Immature natural killer cell (primary cell): ENCODE measurements at regions not wholly inside any gene's neighbourhood (a gene's known extent, or its start where the extent isn't known, plus 50 kb on each side); places are given as distances from the start of the nearest gene placed in this dataset.

Source experiments
- DNase-seq, 3 donors: peaks; one replicate each; pipeline ENCODE4 v3.0.0; 2022; ENCODE audit warnings: mixed read lengths in 1 of 3
- H3K27ac Mint-ChIP-seq, 6 donors: one replicate each; pipeline ENCODE4 v1.8.0; 2020; ENCODE audit warnings: mixed read lengths in 6 of 6, mild to moderate bottlenecking in 5 of 6, inconsistent platforms in 4 of 6, moderate library complexity in 3 of 6
- H3K27me3 Mint-ChIP-seq, 3 donors: one replicate each; pipeline ENCODE4 v1.8.0; 2020 to 2021; ENCODE audit warnings: low read depth in 3 of 3, mild to moderate bottlenecking in 3 of 3, mixed read lengths in 3 of 3, moderate library complexity in 3 of 3, inconsistent platforms in 1 of 3
- H3K36me3 Mint-ChIP-seq, 3 donors: one replicate each; pipeline ENCODE4 v1.8.0; 2020; ENCODE audit warnings: mixed read lengths in 3 of 3, inconsistent platforms in 2 of 3, mild to moderate bottlenecking in 2 of 3
- H3K4me1 Mint-ChIP-seq, 2 donors: one replicate each; pipeline ENCODE4 v1.8.0; 2020; ENCODE audit warnings: inconsistent platforms in 2 of 2, mild to moderate bottlenecking in 2 of 2, mixed read lengths in 2 of 2, moderate library complexity in 1 of 2
- H3K4me3 Mint-ChIP-seq, 5 donors: one replicate each; pipeline ENCODE4 v1.8.0; 2020; ENCODE audit warnings: mild to moderate bottlenecking in 5 of 5, mixed read lengths in 5 of 5, inconsistent platforms in 3 of 5, moderate library complexity in 3 of 5
- H3K9me3 Mint-ChIP-seq, 6 donors: one replicate each; pipeline ENCODE4 v1.8.0; 2020; ENCODE audit warnings: mild to moderate bottlenecking in 6 of 6, mixed read lengths in 6 of 6, inconsistent platforms in 4 of 6, moderate library complexity in 3 of 6

GRCh38 chr9:11443631-11444030 lies 830.8 kb upstream of the PTPRD start:
- no peaks in the 10 kb centered on the region for H3K4me1 Mint-ChIP-seq
- peaks cover 0 to 3% (median 0%) of the 10 kb centered on the region in 3 donors for H3K27me3 Mint-ChIP-seq
- peaks cover 0 to 6% (median 0%) of the 10 kb centered on the region in 3 donors for H3K36me3 Mint-ChIP-seq
- peaks cover 18 to 70% (median 35%) of the 10 kb centered on the region in 6 donors for H3K9me3 Mint-ChIP-seq
- H3K27ac Mint-ChIP-seq: no peak overlapping the region
- H3K4me3 Mint-ChIP-seq: no peak overlapping the region
- no peak for DNase-seq

- Mint-ChIP-seq H3K27ac (no peak overlapping the region), H3K4me3 (no peak overlapping the region), H3K36me3 (peaks cover 0 to 4% (median 3%) of the 10 kb centered on the region in 3 donors), H3K9me3 (peaks cover 3 to 39% (median 23%) of the 10 kb centered on the region in 6 donors), H3K4me1 (no peaks in the 10 kb centered on the region), H3K27me3 (no peaks in the 10 kb centered on the region)
- DNase-seq: no peak
Measured at GRCh38 chr9:11457825-11458790, 845.3 kb upstream of the PTPRD start.

- DNase-seq: no peak
- Mint-ChIP-seq H3K36me3 (no peaks in the 10 kb centered on the region), H3K27me3 (peaks cover 0 to 2% (median 0%) of the 10 kb centered on the region in 3 donors), H3K4me3 (no peak overlapping the region), H3K9me3 (peaks cover 0 to 27% (median 12%) of the 10 kb centered on the region in 6 donors), H3K4me1 (no peaks in the 10 kb centered on the region), H3K27ac (no peak overlapping the region)
Measured at GRCh38 chr9:11469745-11470144, 856.9 kb upstream of the PTPRD start.

GRCh38 chr9:11471321-11471720 lies 858.5 kb upstream of the PTPRD start:
- Mint-ChIP-seq H3K9me3 (peaks cover 5 to 25% (median 16%) of the 10 kb centered on the region in 6 donors), H3K27me3 (peaks cover 0 to 2% (median 0%) of the 10 kb centered on the region in 3 donors), H3K4me3 (no peak overlapping the region), H3K4me1 (no peaks in the 10 kb centered on the region), H3K36me3 (no peaks in the 10 kb centered on the region), H3K27ac (no peak overlapping the region)
- DNase-seq: no peak

GRCh38 chr9:11500780-11501179 lies 888.0 kb upstream of the PTPRD start:
- Mint-ChIP-seq H3K36me3 (peaks cover 0 to 9% (median 0%) of the 10 kb centered on the region in 3 donors), H3K4me1 (no peaks in the 10 kb centered on the region), H3K4me3 (no peak overlapping the region), H3K9me3 (peaks cover 11 to 53% (median 33%) of the 10 kb centered on the region in 6 donors), H3K27ac (no peak overlapping the region), H3K27me3 (peaks cover 0 to 2% (median 0%) of the 10 kb centered on the region in 3 donors)
- no peak for DNase-seq

- Mint-ChIP-seq H3K36me3 (peaks cover 0 to 6% (median under 1%) of the 10 kb centered on the region in 3 donors), H3K27ac (no peak overlapping the region), H3K4me3 (no peak overlapping the region), H3K27me3 (no peaks in the 10 kb centered on the region), H3K4me1 (no peaks in the 10 kb centered on the region), H3K9me3 (peaks cover 0 to 61% (median 31%) of the 10 kb centered on the region in 6 donors)
- DNase-seq: no peak
Measured at GRCh38 chr9:11506980-11507379, 894.2 kb upstream of the PTPRD start.

- peaks cover 0 to 19% (median 7%) of the 10 kb centered on the region in 6 donors for H3K9me3 Mint-ChIP-seq
- H3K4me3 Mint-ChIP-seq: no peak overlapping the region
- H3K27me3 Mint-ChIP-seq: no peaks in the 10 kb centered on the region
- no peak for DNase-seq
- H3K36me3 Mint-ChIP-seq: no peaks in the 10 kb centered on the region
- no peaks in the 10 kb centered on the region for H3K4me1 Mint-ChIP-seq
- H3K27ac Mint-ChIP-seq: no peak overlapping the region
Measured at GRCh38 chr9:11537566-11537965, 924.8 kb upstream of the PTPRD start.

- Mint-ChIP-seq H3K36me3 (no peaks in the 10 kb centered on the region), H3K27me3 (peaks cover 0 to 2% (median 0%) of the 10 kb centered on the region in 3 donors), H3K4me3 (no peak overlapping the region), H3K9me3 (peaks cover 0 to 49% (median 17%) of the 10 kb centered on the region in 6 donors), H3K27ac (no peak overlapping the region), H3K4me1 (no peaks in the 10 kb centered on the region)
- no peak for DNase-seq
Measured at GRCh38 chr9:11542781-11543180, 930.0 kb upstream of the PTPRD start.

GRCh38 chr9:11546231-11546630 lies 933.4 kb upstream of the PTPRD start:
- H3K4me3 Mint-ChIP-seq: no peak overlapping the region
- no peaks in the 10 kb centered on the region for H3K36me3 Mint-ChIP-seq
- peaks cover 0 to 54% (median 19%) of the 10 kb centered on the region in 6 donors for H3K9me3 Mint-ChIP-seq
- no peaks in the 10 kb centered on the region for H3K4me1 Mint-ChIP-seq
- H3K27me3 Mint-ChIP-seq: peaks cover 0 to 3% (median 0%) of the 10 kb centered on the region in 3 donors
- no peak overlapping the region for H3K27ac Mint-ChIP-seq
- no peak for DNase-seq

GRCh38 chr9:11549311-11549794 lies 936.6 kb upstream of the PTPRD start:
- H3K9me3 Mint-ChIP-seq: peaks cover 2 to 53% (median 19%) of the 10 kb centered on the region in 6 donors
- peaks cover 0 to 3% (median 0%) of the 10 kb centered on the region in 3 donors for H3K27me3 Mint-ChIP-seq
- no peak for DNase-seq
- H3K36me3 Mint-ChIP-seq: no peaks in the 10 kb centered on the region
- no peaks in the 10 kb centered on the region for H3K4me1 Mint-ChIP-seq
- no peak overlapping the region for H3K4me3 Mint-ChIP-seq
- H3K27ac Mint-ChIP-seq: no peak overlapping the region

- peaks cover 3 to 60% (median 21%) of the 10 kb centered on the region in 6 donors for H3K9me3 Mint-ChIP-seq
- no peak overlapping the region for H3K27ac Mint-ChIP-seq
- no peaks in the 10 kb centered on the region for H3K36me3 Mint-ChIP-seq
- no peaks in the 10 kb centered on the region for H3K4me1 Mint-ChIP-seq
- no peak for DNase-seq
- H3K27me3 Mint-ChIP-seq: peaks cover 0 to 2% (median 0%) of the 10 kb centered on the region in 3 donors
- H3K4me3 Mint-ChIP-seq: no peak overlapping the region
Measured at GRCh38 chr9:11551106-11551505, 938.3 kb upstream of the PTPRD start.

- Mint-ChIP-seq H3K4me3 (no peak overlapping the region), H3K36me3 (no peaks in the 10 kb centered on the region), H3K27me3 (no peaks in the 10 kb centered on the region), H3K4me1 (no peaks in the 10 kb centered on the region), H3K9me3 (peaks cover 3 to 67% (median 34%) of the 10 kb centered on the region in 6 donors), H3K27ac (no peak overlapping the region)
- no peak for DNase-seq
Measured at GRCh38 chr9:11558043-11558442, 945.2 kb upstream of the PTPRD start.

GRCh38 chr9:11559001-11559776 lies 946.4 kb upstream of the PTPRD start:
- peaks cover 3 to 70% (median 36%) of the 10 kb centered on the region in 6 donors for H3K9me3 Mint-ChIP-seq
- H3K4me1 Mint-ChIP-seq: no peaks in the 10 kb centered on the region
- no peak overlapping the region for H3K27ac Mint-ChIP-seq
- H3K4me3 Mint-ChIP-seq: no peak overlapping the region
- no peak for DNase-seq
- no peaks in the 10 kb centered on the region for H3K27me3 Mint-ChIP-seq
- no peaks in the 10 kb centered on the region for H3K36me3 Mint-ChIP-seq

- Mint-ChIP-seq H3K4me1 (no peaks in the 10 kb centered on the region), H3K36me3 (no peaks in the 10 kb centered on the region), H3K4me3 (no peak overlapping the region), H3K27ac (no peak overlapping the region), H3K9me3 (peaks cover 6 to 54% (median 14%) of the 10 kb centered on the region in 6 donors), H3K27me3 (peaks cover 0 to 2% (median 0%) of the 10 kb centered on the region in 3 donors)
- DNase-seq: no peak
Measured at GRCh38 chr9:11577522-11577921, 964.7 kb upstream of the PTPRD start.
